HepG2 (cell line): ENCODE measurements at regions not wholly inside any gene's neighbourhood (a gene's known extent, or its start where the extent isn't known, plus 50 kb on each side); places are given as distances from the start of the nearest gene placed in this dataset.

Experiments
- ATAC-seq: fragments of 200-7000 bp; cut with Tn5 transposase; 3 replicates; pipeline ENCODE4 v1.9.1; 2020; ENCODE audit warnings: mild to moderate bottlenecking, moderate library complexity
- BruUV-seq: library from RNA; stranded (reverse); fragments of 400-500 nt; replicated peaks from 2 replicates; lab custom pipeline; 2021; lab: Mats Ljungman, UMichigan
- CTCF ChIA-PET: fragments of 300-600 bp; formaldehyde crosslinking; extraction: SDS; loops from one replicate; lab custom pipeline; 2021; ENCODE audit warnings: low total read pairs, inconsistent platforms, low intra/inter-chr PET ratio; lab: Yijun Ruan, JAX
- POLR2A ChIA-PET: fragments of 350-600 bp; sonication (Branson Sonifier 250); formaldehyde crosslinking; loops from one replicate; lab custom pipeline; 2020; ENCODE audit warnings: antibody characterized with exemption, inconsistent platforms; lab: Yijun Ruan, JAX
- DNase-seq: peaks from one replicate; pipeline ENCODE4 v3.0.0-alpha.2; 2015; ENCODE audit warnings: low spot score
- FAIRE-seq: peaks from 3 replicates; lab custom pipeline; 2011; peaks lifted over from hg19 to GRCh38; lab: Jason Lieb, UNC
- H2AFZ ChIP-seq: one replicate; pipeline ENCODE4 v1.6.1; 2011; ENCODE audit warnings: low read length, inconsistent platforms
- H3K27ac ChIP-seq: fragments of 300-600 bp; 3 replicates; pipeline ENCODE4 v1.8.0; 2011; ENCODE audit warnings: mixed run types, mild to moderate bottlenecking, mixed read lengths, low read length, inconsistent platforms; ENCODE audit not compliant: insufficient read depth; ENCODE audit errors: extremely low read length
- H3K27me3 ChIP-seq, 2 experiments: fragments of 200-600 bp in 1 of 2; 2 replicates in 1 of 2; 3 replicates in 1 of 2; pipeline versions ENCODE4 v1.6.0 to v1.8.0; 2011; ENCODE audit warnings: low read length in 2 of 2, mild to moderate bottlenecking in 2 of 2, moderate library complexity in 2 of 2, inconsistent platforms in 1 of 2; ENCODE audit not compliant: insufficient read depth in 2 of 2, control insufficient read depth in 1 of 2
- H3K36me3 ChIP-seq, 2 experiments: fragments of 200-600 bp in 1 of 2; replicated peaks in 1 of 2; 2 replicates in 1 of 2; 3 replicates in 1 of 2; pipeline versions ENCODE4 v1.5.1 to v1.8.0; 2011; ENCODE audit warnings: low read length in 2 of 2, inconsistent platforms in 1 of 2; ENCODE audit not compliant: insufficient read depth in 2 of 2, control insufficient read depth in 1 of 2
- H3K4me1 ChIP-seq: 2 replicates; pipeline ENCODE4 v1.5.1; 2012; ENCODE audit warnings: low read length, inconsistent platforms; ENCODE audit not compliant: insufficient read depth
- H3K4me2 ChIP-seq: 2 replicates; pipeline ENCODE4 v1.6.0; 2011; ENCODE audit warnings: low read depth, low read length, inconsistent platforms
- H3K4me3 ChIP-seq, 3 experiments: fragments of 200-600 bp in 1 of 3; sonication (generic), shearing (Covaris generic) in 1 of 3; replicated peaks in 1 of 3; 2 replicates each; pipeline ENCODE4 v1.5.1; 2011 to 2016; ENCODE audit warnings: low read length in 3 of 3, inconsistent platforms in 2 of 3, low read depth in 2 of 3, mild to moderate bottlenecking in 2 of 3, control low read depth in 1 of 3, mixed read lengths in 1 of 3; ENCODE audit not compliant: insufficient read depth in 1 of 3
- H3K79me2 ChIP-seq: one replicate; pipeline ENCODE4 v1.6.1; 2011; ENCODE audit warnings: low read length, inconsistent platforms; ENCODE audit not compliant: insufficient read depth
- H3K9ac ChIP-seq: 2 replicates; pipeline ENCODE4 v1.6.0; 2011; ENCODE audit warnings: mild to moderate bottlenecking, low read depth, low read length, inconsistent platforms; ENCODE audit not compliant: insufficient read depth
- H3K9me3 ChIP-seq: 2 replicates; pipeline ENCODE4 v1.5.1; 2012; ENCODE audit warnings: mild to moderate bottlenecking, low read length
- H4K20me1 ChIP-seq: 2 replicates; pipeline ENCODE4 v1.6.0; 2011; ENCODE audit warnings: inconsistent platforms, mild to moderate bottlenecking, low read length, moderate library complexity; ENCODE audit not compliant: insufficient read depth
- GLI4 ChIP-seq: sonication (generic); formaldehyde crosslinking; IDR thresholded peaks from 2 replicates; pipeline ENCODE4 v1.5.1; 2020; ENCODE audit warnings: missing genetic modification reagents, mild to moderate bottlenecking, moderate library complexity, borderline replicate concordance
- STAG1 ChIP-seq: sonication (generic); formaldehyde crosslinking; IDR thresholded peaks from 2 replicates; pipeline ENCODE4 v1.4.0; 2020; ENCODE audit warnings: missing genetic modification reagents
- ZNF124 ChIP-seq: sonication (generic); formaldehyde crosslinking; IDR thresholded peaks from 2 replicates; pipeline ENCODE4 v1.4.0; 2020; ENCODE audit warnings: missing genetic modification reagents
- ZNF484 ChIP-seq: sonication (generic); formaldehyde crosslinking; IDR thresholded peaks from 2 replicates; pipeline ENCODE4 v1.5.1; 2020; ENCODE audit warnings: mild to moderate bottlenecking, low read depth, missing genetic modification reagents, borderline replicate concordance
- ZNF841 ChIP-seq: sonication (generic); formaldehyde crosslinking; IDR thresholded peaks from 2 replicates; pipeline ENCODE4 v1.8.1; 2023; ENCODE audit warnings: missing genetic modification reagents, borderline replicate concordance
- WGBS: methylation state at CpG from one replicate; pipeline ENCODE4 v1.1.6; 2017; ENCODE audit warnings: low lambda C conversion rate; 5-methylcytosine and 5-hydroxymethylcytosine counted together
- in situ Hi-C: cut with HindIII; loops from 2 replicates; pipeline ENCODE4 v1.10.0; 2017; ENCODE audit warnings: low pct_unique_long_range_greater_than_20kb; ENCODE audit not compliant: extremely low pct_ligation_motif_present
- intact Hi-C: fragments of 100-400 bp; cut with micrococcal nuclease; formaldehyde crosslinking; loops from one replicate; pipeline ENCODE4 v1.10.0; 2022; ENCODE audit not compliant: unreplicated experiment
- TF ChIP-seq, protein P1 (sequence below): sonication (generic); formaldehyde crosslinking; IDR thresholded peaks from 2 replicates; pipeline ENCODE4 v1.4.0; 2020; ENCODE audit warnings: missing genetic modification reagents
- TF ChIP-seq, protein P2 (sequence below): sonication (generic); formaldehyde crosslinking; IDR thresholded peaks from 2 replicates; pipeline ENCODE4 v1.4.0; 2020; ENCODE audit warnings: missing genetic modification reagents

DNA sequence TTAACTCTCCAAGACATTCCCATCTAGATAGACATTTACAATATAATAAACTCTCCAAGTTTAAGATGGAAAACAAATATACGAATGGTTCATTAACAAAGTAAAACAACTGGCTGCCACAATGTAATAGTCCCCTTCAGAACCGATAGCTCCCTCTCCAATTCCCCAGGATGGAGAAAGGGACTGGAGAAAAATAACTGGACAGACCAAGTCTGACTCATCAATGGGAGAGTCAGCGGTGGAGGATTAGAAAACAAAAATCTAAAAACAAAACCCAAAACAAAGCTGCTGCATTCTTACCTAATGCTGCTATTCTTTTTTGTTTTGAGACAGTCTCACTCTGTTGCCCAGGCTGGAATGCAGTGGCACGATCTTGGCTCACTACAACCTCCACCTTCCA is 468.1 kb downstream of the SHQ1 start:
- peaks cover 15% of the 10 kb centered on the region; the same call in 1 of the 2 replicates for H3K4me1 ChIP-seq
- no peak for DNase-seq
- in situ Hi-C loops (no loop called here), intact Hi-C loops (no loop called here)
- no peak overlapping the region for H3K4me2 ChIP-seq
- no peak overlapping the region for H3K27ac ChIP-seq
- 94% methylated on average over 4 of the region's 4 CpGs for WGBS
- H3K9me3 ChIP-seq, result no peaks in the 10 kb centered on the region
- peaks cover 59% of the 10 kb centered on the region for H3K79me2 ChIP-seq
- ATAC-seq, result no peak
- ChIA-PET CTCF (no interaction called here), POLR2A (no interaction called here)
- H3K9ac ChIP-seq, result no peak overlapping the region
- TF ChIP-seq GLI4 (no peak), ZNF124 (no peak), STAG1 (CRISPR knock-in tag) (no peak), ZNF484 (CRISPR knock-in tag) (no peak), ZNF841 (CRISPR knock-in tag) (no peak)
- TF ChIP-seq, protein P1, sequence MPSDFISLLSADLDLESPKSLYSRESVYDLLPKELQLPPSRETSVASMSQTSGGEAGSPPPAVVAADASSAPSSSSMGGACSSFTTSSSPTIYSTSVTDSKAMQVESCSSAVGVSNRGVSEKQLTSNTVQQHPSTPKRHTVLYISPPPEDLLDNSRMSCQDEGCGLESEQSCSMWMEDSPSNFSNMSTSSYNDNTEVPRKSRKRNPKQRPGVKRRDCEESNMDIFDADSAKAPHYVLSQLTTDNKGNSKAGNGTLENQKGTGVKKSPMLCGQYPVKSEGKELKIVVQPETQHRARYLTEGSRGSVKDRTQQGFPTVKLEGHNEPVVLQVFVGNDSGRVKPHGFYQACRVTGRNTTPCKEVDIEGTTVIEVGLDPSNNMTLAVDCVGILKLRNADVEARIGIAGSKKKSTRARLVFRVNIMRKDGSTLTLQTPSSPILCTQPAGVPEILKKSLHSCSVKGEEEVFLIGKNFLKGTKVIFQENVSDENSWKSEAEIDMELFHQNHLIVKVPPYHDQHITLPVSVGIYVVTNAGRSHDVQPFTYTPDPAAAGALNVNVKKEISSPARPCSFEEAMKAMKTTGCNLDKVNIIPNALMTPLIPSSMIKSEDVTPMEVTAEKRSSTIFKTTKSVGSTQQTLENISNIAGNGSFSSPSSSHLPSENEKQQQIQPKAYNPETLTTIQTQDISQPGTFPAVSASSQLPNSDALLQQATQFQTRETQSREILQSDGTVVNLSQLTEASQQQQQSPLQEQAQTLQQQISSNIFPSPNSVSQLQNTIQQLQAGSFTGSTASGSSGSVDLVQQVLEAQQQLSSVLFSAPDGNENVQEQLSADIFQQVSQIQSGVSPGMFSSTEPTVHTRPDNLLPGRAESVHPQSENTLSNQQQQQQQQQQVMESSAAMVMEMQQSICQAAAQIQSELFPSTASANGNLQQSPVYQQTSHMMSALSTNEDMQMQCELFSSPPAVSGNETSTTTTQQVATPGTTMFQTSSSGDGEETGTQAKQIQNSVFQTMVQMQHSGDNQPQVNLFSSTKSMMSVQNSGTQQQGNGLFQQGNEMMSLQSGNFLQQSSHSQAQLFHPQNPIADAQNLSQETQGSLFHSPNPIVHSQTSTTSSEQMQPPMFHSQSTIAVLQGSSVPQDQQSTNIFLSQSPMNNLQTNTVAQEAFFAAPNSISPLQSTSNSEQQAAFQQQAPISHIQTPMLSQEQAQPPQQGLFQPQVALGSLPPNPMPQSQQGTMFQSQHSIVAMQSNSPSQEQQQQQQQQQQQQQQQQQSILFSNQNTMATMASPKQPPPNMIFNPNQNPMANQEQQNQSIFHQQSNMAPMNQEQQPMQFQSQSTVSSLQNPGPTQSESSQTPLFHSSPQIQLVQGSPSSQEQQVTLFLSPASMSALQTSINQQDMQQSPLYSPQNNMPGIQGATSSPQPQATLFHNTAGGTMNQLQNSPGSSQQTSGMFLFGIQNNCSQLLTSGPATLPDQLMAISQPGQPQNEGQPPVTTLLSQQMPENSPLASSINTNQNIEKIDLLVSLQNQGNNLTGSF (CRISPR knock-in tag), result no peak
- TF ChIP-seq, protein P2, sequence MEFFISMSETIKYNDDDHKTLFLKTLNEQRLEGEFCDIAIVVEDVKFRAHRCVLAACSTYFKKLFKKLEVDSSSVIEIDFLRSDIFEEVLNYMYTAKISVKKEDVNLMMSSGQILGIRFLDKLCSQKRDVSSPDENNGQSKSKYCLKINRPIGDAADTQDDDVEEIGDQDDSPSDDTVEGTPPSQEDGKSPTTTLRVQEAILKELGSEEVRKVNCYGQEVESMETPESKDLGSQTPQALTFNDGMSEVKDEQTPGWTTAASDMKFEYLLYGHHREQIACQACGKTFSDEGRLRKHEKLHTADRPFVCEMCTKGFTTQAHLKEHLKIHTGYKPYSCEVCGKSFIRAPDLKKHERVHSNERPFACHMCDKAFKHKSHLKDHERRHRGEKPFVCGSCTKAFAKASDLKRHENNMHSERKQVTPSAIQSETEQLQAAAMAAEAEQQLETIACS (CRISPR knock-in tag), result no peak
- FAIRE-seq, result no peak
- peaks cover 12 to 20% of the 10 kb centered on the region in 2 experiments for H3K36me3 ChIP-seq
- peaks cover 55% of the 10 kb centered on the region for H4K20me1 ChIP-seq
- no peaks in the 10 kb centered on the region for H3K27me3 ChIP-seq
- H2AFZ ChIP-seq, result no peak overlapping the region
- H3K4me3 ChIP-seq, result no peak overlapping the region
- BruUV-seq, result no TSS peak
